ENCODE measurements at regions not wholly inside any gene's neighbourhood (a gene's known extent, or its start where the extent isn't known, plus 50 kb on each side); places are given as distances from the start of the nearest gene placed in this dataset.

DNA sequence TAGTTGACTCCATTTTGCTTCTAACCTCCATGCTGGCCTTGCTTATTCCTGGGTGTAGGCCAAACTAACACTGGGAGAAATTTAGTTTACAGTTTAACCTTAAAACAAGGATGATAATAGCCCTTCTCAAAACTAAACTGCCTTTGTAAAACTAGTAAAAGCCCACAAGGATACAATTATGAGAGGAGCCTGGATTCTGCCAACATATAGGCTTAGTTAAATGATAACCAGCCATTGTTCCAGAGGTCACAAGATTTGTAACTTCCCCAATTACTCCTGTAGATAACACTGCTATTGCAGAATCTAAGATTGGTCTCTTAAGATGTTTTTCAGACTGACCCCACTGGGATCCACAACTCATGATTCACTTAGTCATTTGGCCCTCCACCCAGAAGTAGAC, 2300.3 kb upstream of the C9orf72 start:
- no peak for TF ChIP-seq POLR2AphosphoS5 (IDR thresholded peaks at IDR 0.05)
- TF ChIP-seq, protein P1, sequence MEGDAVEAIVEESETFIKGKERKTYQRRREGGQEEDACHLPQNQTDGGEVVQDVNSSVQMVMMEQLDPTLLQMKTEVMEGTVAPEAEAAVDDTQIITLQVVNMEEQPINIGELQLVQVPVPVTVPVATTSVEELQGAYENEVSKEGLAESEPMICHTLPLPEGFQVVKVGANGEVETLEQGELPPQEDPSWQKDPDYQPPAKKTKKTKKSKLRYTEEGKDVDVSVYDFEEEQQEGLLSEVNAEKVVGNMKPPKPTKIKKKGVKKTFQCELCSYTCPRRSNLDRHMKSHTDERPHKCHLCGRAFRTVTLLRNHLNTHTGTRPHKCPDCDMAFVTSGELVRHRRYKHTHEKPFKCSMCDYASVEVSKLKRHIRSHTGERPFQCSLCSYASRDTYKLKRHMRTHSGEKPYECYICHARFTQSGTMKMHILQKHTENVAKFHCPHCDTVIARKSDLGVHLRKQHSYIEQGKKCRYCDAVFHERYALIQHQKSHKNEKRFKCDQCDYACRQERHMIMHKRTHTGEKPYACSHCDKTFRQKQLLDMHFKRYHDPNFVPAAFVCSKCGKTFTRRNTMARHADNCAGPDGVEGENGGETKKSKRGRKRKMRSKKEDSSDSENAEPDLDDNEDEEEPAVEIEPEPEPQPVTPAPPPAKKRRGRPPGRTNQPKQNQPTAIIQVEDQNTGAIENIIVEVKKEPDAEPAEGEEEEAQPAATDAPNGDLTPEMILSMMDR (IDR thresholded peaks at IDR 0.05) = no peak
- TF ChIP-seq POLR2A (IDR thresholded peaks at IDR 0.05) = no peak

All from sigmoid colon (tissue), 4 donors.